ENCODE measurements at regions not wholly inside any gene's neighbourhood (a gene's known extent, or its start where the extent isn't known, plus 50 kb on each side); places are given as distances from the start of the nearest gene placed in this dataset.

DNA sequence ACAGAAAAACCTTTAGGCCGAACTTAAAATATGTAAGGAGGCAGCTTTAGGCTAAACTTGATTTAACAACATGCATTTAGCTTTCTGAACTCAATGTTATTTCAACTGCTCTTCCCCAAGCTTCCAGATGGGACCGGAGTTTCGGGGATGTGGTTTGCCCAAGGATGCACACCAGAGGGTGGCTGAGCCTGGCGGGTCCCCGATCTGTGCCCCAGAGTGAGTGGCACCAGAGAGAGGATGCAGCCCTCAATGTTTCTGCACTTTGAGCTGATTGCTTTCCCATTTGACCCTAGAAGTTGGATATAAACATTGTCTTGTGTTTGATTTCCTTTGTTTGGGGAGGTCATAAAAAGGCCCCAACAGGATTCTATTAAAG, 348.0 kb upstream of the TNRC6C start:
- 25% methylated on average over 2 of the region's 5 CpGs for WGBS (ENCODE audit: insufficient coverage)
- Histone ChIP-seq H3K4me1 (ENCODE audit: control insufficient read depth in 1 of 2, extremely low read depth in 1 of 2, insufficient read depth in 2 of 2, low read length in 2 of 2) (peaks cover 2 to 34% of the 10 kb centered on the region in 2 experiments), H3K27ac (ENCODE audit: low read length) (peak overlapping the region; percentile 66), H3K9me3 (no peaks in the 10 kb centered on the region), H3K27me3 (replicated peaks in 1 of 2; ENCODE audit: control insufficient read depth in 2 of 2, extremely low read depth in 1 of 2, insufficient read depth in 2 of 2, low read length in 1 of 2) (no peaks in the 10 kb centered on the region), H3K36me3 (ENCODE audit: control insufficient read depth in 2 of 2, extremely low read depth in 1 of 2, insufficient read depth in 1 of 2, low read length in 1 of 2) (no peaks in the 10 kb centered on the region), H3K4me3 (ENCODE audit: control insufficient read depth in 1 of 2, extremely low read depth in 1 of 2, low read length in 1 of 2) (peak overlapping the region in 1 of 2 donors; percentile 29)
- ChIA-PET CTCF (interaction anchor here in 1 of 2 donors (0.5 to 1.2 kb wide), 3 partner anchors 16 to 211 kb away, joined by 3 read pairs; no protein-coding TSS in a partner anchor), POLR2A (interaction anchor here (0.5 to 0.7 kb wide), 2 partner anchors 348 to 875 kb away, joined by 3 read pairs; no protein-coding TSS in a partner anchor)
- peak overlapping the region; percentile 63 to 84 (median 72) for H3K4me3 Mint-ChIP-seq
- no peaks in the 10 kb centered on the region for H3K27me3 Mint-ChIP-seq
- DNase-seq (peak in 6 of 35 experiments; percentile 5 to 18 (median 8)), ATAC-seq (replicated peaks in 1 of 4) (peak; percentile 46 to 61 (median 59))
- H3K9me3 Mint-ChIP-seq: peaks cover 0 to 3% (median 0%) of the 10 kb centered on the region in 3 donors
- H3K4me1 Mint-ChIP-seq: peaks cover 29 to 32% (median 30%) of the 10 kb centered on the region in 3 donors
- H3K27ac Mint-ChIP-seq: peak overlapping the region; percentile 93 to 96
- H3K36me3 Mint-ChIP-seq: no peaks in the 10 kb centered on the region

DNA sequence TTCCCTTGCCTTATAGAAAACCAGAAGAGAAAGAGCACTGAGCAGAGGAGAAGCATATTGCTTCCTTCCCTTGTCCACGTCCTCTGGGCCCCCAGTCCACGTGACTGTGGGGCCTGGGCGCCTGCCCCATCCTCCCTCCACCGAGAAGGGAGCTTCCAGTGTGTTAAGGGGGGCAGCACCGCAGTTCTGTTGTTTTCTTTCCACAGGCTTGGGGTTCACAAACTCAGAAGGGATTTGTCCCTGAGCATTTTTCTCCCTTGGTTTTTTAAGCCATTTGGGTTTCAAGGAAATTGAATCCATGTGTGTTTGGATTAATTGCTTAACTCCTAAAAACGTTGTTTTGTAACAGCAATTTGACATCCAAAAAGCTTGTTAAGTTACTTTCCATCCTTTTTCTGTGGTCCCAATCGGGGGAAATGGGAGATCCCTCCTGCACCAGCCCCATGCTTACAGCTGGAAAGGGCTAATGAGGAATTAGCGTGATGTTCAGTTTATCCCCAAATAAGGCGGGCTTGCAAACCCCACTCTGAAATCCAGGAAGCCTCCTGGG, 347.5 kb upstream of the TNRC6C start:
- Mint-ChIP-seq H3K4me1 (peaks cover 29 to 32% (median 30%) of the 10 kb centered on the region in 3 donors), H3K36me3 (no peaks in the 10 kb centered on the region), H3K9me3 (peaks cover 0 to 3% (median 0%) of the 10 kb centered on the region in 3 donors), H3K27ac (peak overlapping the region; percentile 93 to 96), H3K4me3 (peak overlapping the region; percentile 63 to 84 (median 72)), H3K27me3 (no peaks in the 10 kb centered on the region)
- DNase-seq: peak in 1 of 35 experiments; percentile 4
- no peak overlapping the region for H3K4me3 ChIP-seq (ENCODE audit: control insufficient read depth in 1 of 2, extremely low read depth in 1 of 2, low read length in 1 of 2)
- no peaks in the 10 kb centered on the region for H3K27me3 ChIP-seq (replicated peaks in 1 of 2; ENCODE audit: control insufficient read depth in 2 of 2, extremely low read depth in 1 of 2, insufficient read depth in 2 of 2, low read length in 1 of 2)
- 22% methylated on average over 4 of the region's 9 CpGs for WGBS (ENCODE audit: insufficient coverage)
- peaks cover 2 to 34% of the 10 kb centered on the region in 2 experiments for H3K4me1 ChIP-seq (ENCODE audit: control insufficient read depth in 1 of 2, extremely low read depth in 1 of 2, insufficient read depth in 2 of 2, low read length in 2 of 2)
- ATAC-seq (replicated peaks in 1 of 4): no peak
- no peaks in the 10 kb centered on the region for H3K9me3 ChIP-seq
- ChIA-PET CTCF (interaction anchor here in 1 of 2 donors (0.5 to 1.0 kb wide), 2 partner anchors 17 to 211 kb away, joined by 3 read pairs; no protein-coding TSS in a partner anchor), POLR2A (interaction anchor here in 1 of 2 donors (0.7 kb wide), 1 partner anchor 875 kb away, joined by 3 read pairs; no protein-coding TSS in a partner anchor)
- H3K27ac ChIP-seq (ENCODE audit: low read length): peak overlapping the region; percentile 66
- no peaks in the 10 kb centered on the region for H3K36me3 ChIP-seq (ENCODE audit: control insufficient read depth in 2 of 2, extremely low read depth in 1 of 2, insufficient read depth in 1 of 2, low read length in 1 of 2)

DNA sequence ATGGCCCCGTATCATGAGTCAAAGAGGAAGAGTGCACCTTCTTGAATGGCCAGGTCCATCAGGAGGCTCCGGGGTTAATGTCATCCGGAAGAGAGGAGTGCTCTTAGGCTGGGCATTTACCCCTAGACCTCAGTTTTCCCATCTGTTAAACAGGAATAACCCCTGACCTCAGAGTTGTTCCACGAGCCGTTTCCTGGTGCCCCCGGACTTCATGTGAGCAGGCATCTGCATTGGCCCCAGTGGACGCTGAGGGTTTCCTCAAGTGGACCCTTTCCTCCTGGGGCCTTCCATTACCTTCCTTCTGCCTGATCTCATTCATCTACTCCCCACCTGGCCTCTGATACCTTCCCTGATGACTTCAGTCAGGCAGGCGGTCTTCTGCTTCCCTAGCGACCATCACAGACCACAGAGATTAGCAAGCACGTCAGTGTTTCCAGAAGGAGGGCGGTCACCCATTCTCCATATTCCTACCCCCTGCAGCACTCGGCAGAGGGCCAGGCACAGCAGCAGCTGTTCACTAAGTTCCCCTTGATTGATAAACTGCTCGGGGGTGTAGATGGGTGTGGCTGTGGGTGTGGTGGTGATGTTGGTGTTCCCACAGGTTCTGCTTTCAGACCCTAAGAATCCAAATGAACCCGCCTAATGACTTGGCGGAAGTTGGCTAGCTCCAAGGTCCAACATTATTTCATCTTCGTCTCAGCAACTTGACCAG, 346.6 kb upstream of the TNRC6C start:
- peaks cover 29 to 32% (median 30%) of the 10 kb centered on the region in 3 donors for H3K4me1 Mint-ChIP-seq
- Histone ChIP-seq H3K27me3 (replicated peaks in 1 of 2; ENCODE audit: control insufficient read depth in 2 of 2, extremely low read depth in 1 of 2, insufficient read depth in 2 of 2, low read length in 1 of 2) (no peaks in the 10 kb centered on the region), H3K4me3 (ENCODE audit: control insufficient read depth in 1 of 2, extremely low read depth in 1 of 2, low read length in 1 of 2) (no peak overlapping the region), H3K27ac (ENCODE audit: low read length) (peak overlapping the region; percentile 66), H3K4me1 (ENCODE audit: control insufficient read depth in 1 of 2, extremely low read depth in 1 of 2, insufficient read depth in 2 of 2, low read length in 2 of 2) (peaks cover 2 to 34% of the 10 kb centered on the region in 2 experiments), H3K36me3 (ENCODE audit: control insufficient read depth in 2 of 2, extremely low read depth in 1 of 2, insufficient read depth in 1 of 2, low read length in 1 of 2) (no peaks in the 10 kb centered on the region), H3K9me3 (no peaks in the 10 kb centered on the region)
- ATAC-seq (replicated peaks in 1 of 4) (no peak), DNase-seq (peak in 1 of 35 experiments; percentile 9)
- POLR2A ChIA-PET: no interaction called here
- WGBS (ENCODE audit: insufficient coverage): 88% methylated on average over 11 of the region's 16 CpGs
- H3K27ac Mint-ChIP-seq: peak overlapping the region; percentile 93 to 96
- no peaks in the 10 kb centered on the region for H3K36me3 Mint-ChIP-seq
- no peaks in the 10 kb centered on the region for H3K27me3 Mint-ChIP-seq
- H3K9me3 Mint-ChIP-seq: peaks cover 0 to 3% (median 0%) of the 10 kb centered on the region in 3 donors
- CTCF ChIA-PET: no interaction called here
- H3K4me3 Mint-ChIP-seq: peak overlapping the region in 1 of 3 donors; percentile 63

DNA sequence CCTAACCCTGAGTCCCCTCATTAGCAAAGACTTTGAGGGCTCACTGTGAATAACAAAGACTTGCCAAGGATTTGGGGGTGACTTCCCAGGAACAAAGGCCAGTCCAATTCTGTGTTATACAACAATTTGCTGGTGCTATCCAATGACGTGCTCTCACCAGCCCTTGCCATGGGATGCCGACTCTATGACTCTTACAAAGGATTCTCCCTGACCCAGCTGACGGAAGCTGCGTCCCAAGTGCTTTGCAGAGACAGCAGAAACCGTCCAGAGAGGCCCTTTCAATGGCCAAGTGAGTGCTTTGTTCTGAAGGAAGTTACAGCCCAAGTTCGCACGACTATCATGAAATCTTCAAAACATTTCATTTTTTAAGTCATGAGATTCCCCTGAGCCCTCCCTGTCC, 345.3 kb upstream of the TNRC6C start:
- Mint-ChIP-seq H3K4me1 (peaks cover 35 to 38% (median 38%) of the 10 kb centered on the region in 3 donors), H3K9me3 (peaks cover 0 to 3% (median 0%) of the 10 kb centered on the region in 3 donors), H3K27me3 (no peaks in the 10 kb centered on the region), H3K4me3 (no peak overlapping the region), H3K27ac (no peak overlapping the region), H3K36me3 (no peaks in the 10 kb centered on the region)
- H3K9me3 ChIP-seq: no peaks in the 10 kb centered on the region
- CTCF ChIA-PET: no interaction called here
- no peak for ATAC-seq (replicated peaks in 1 of 4)
- no peak overlapping the region for H3K4me3 ChIP-seq (ENCODE audit: control insufficient read depth in 1 of 2, extremely low read depth in 1 of 2, low read length in 1 of 2)
- H3K27me3 ChIP-seq (replicated peaks in 1 of 2; ENCODE audit: control insufficient read depth in 2 of 2, extremely low read depth in 1 of 2, insufficient read depth in 2 of 2, low read length in 1 of 2): peaks cover 0 to 3% of the 10 kb centered on the region in 2 experiments
- POLR2A ChIA-PET: no interaction called here
- 82% methylated on average over 7 of the region's 7 CpGs for WGBS (ENCODE audit: insufficient coverage)
- H3K27ac ChIP-seq (ENCODE audit: low read length): no peak overlapping the region
- DNase-seq: peak in 1 of 35 experiments; percentile 5
- H3K4me1 ChIP-seq (ENCODE audit: control insufficient read depth in 1 of 2, extremely low read depth in 1 of 2, insufficient read depth in 2 of 2, low read length in 2 of 2): peaks cover 3 to 40% of the 10 kb centered on the region in 2 experiments
- H3K36me3 ChIP-seq (ENCODE audit: control insufficient read depth in 2 of 2, extremely low read depth in 1 of 2, insufficient read depth in 1 of 2, low read length in 1 of 2): no peaks in the 10 kb centered on the region

DNA sequence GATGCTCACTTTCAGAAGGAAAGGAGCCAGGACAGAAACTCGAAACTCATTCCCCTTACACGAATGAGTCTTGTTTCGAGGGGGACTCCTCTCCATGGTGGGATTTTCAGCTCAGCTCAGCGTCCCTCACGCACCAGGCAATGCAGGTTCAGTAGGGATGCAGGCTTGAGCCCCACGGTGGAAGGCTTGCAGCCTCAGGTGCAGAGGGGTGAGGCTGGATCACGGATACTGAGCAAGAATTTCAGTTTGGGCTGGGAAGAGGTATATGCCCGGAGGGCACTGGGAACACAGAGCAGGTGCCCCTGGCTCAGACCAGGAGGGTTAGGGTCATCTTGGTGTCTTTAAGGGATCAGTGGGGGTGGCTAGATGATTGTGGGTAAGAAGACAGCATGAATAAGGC, 344.9 kb upstream of the TNRC6C start:
- no peaks in the 10 kb centered on the region for H3K36me3 Mint-ChIP-seq
- DNase-seq (no peak), ATAC-seq (replicated peaks in 1 of 4) (no peak)
- H3K27ac Mint-ChIP-seq: no peak overlapping the region
- Histone ChIP-seq H3K36me3 (ENCODE audit: control insufficient read depth in 2 of 2, extremely low read depth in 1 of 2, insufficient read depth in 1 of 2, low read length in 1 of 2) (no peaks in the 10 kb centered on the region), H3K9me3 (no peaks in the 10 kb centered on the region), H3K27ac (ENCODE audit: low read length) (no peak overlapping the region), H3K4me3 (ENCODE audit: control insufficient read depth in 1 of 2, extremely low read depth in 1 of 2, low read length in 1 of 2) (no peak overlapping the region), H3K4me1 (ENCODE audit: control insufficient read depth in 1 of 2, extremely low read depth in 1 of 2, insufficient read depth in 2 of 2, low read length in 2 of 2) (peaks cover 6 to 44% of the 10 kb centered on the region in 2 experiments), H3K27me3 (replicated peaks in 1 of 2; ENCODE audit: control insufficient read depth in 2 of 2, extremely low read depth in 1 of 2, insufficient read depth in 2 of 2, low read length in 1 of 2) (peaks cover 0 to 5% of the 10 kb centered on the region in 2 experiments)
- POLR2A ChIA-PET: no interaction called here
- H3K4me3 Mint-ChIP-seq: no peak overlapping the region
- CTCF ChIA-PET: no interaction called here
- WGBS (ENCODE audit: insufficient coverage): 92% methylated on average over 8 of the region's 8 CpGs
- H3K4me1 Mint-ChIP-seq: peaks cover 39 to 42% (median 42%) of the 10 kb centered on the region in 3 donors
- no peaks in the 10 kb centered on the region for H3K27me3 Mint-ChIP-seq
- peaks cover 0 to 3% (median 0%) of the 10 kb centered on the region in 3 donors for H3K9me3 Mint-ChIP-seq

DNA sequence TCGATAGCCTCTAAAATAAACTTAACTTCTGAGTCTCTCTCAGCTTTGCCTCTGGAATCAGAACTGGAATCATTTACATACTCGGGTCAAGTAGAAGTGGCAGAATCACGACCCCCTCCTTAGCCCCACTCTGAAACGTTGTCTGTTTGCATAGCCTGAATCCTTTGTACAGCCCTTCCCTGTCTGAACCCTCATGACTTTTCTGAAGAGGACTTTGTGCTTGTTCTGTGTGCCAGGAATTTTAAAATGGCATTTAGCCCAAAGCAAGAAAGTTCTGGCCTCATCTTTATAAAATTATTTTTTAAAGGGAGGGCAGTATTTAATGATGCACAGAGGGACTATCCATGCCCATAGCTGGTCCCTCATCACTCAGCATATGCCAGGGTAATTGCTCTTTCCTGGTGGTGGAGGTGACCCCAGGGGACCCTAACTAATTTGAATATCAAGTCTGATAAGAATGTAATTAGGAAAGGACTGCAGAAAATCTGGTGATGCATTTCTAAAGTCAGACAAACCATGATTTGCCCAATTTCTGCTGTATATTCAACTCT, 342.7 kb upstream of the TNRC6C start:
- Mint-ChIP-seq H3K27ac (no peak overlapping the region), H3K9me3 (no peaks in the 10 kb centered on the region), H3K4me1 (peaks cover 28 to 29% (median 28%) of the 10 kb centered on the region in 3 donors), H3K36me3 (no peaks in the 10 kb centered on the region), H3K4me3 (no peak overlapping the region), H3K27me3 (no peaks in the 10 kb centered on the region)
- H3K4me3 ChIP-seq (ENCODE audit: control insufficient read depth in 1 of 2, extremely low read depth in 1 of 2, low read length in 1 of 2): no peak overlapping the region
- no CpG with 5 or more reads among the region's 4 CpGs for WGBS (ENCODE audit: insufficient coverage)
- POLR2A ChIA-PET: no interaction called here
- peaks cover 0 to 7% of the 10 kb centered on the region in 2 experiments for H3K27me3 ChIP-seq (replicated peaks in 1 of 2; ENCODE audit: control insufficient read depth in 2 of 2, extremely low read depth in 1 of 2, insufficient read depth in 2 of 2, low read length in 1 of 2)
- peaks cover 6 to 34% of the 10 kb centered on the region in 2 experiments for H3K4me1 ChIP-seq (ENCODE audit: control insufficient read depth in 1 of 2, extremely low read depth in 1 of 2, insufficient read depth in 2 of 2, low read length in 2 of 2)
- no peaks in the 10 kb centered on the region for H3K9me3 ChIP-seq
- no peaks in the 10 kb centered on the region for H3K36me3 ChIP-seq (ENCODE audit: control insufficient read depth in 2 of 2, extremely low read depth in 1 of 2, insufficient read depth in 1 of 2, low read length in 1 of 2)
- CTCF ChIA-PET: no interaction called here
- DNase-seq: no peak
- no peak overlapping the region for H3K27ac ChIP-seq (ENCODE audit: low read length)
- no peak for ATAC-seq (replicated peaks in 1 of 4)
